ENCODE measurements at regions not wholly inside any gene's neighbourhood (a gene's known extent, or its start where the extent isn't known, plus 50 kb on each side); places are given as distances from the start of the nearest gene placed in this dataset.

DNA sequence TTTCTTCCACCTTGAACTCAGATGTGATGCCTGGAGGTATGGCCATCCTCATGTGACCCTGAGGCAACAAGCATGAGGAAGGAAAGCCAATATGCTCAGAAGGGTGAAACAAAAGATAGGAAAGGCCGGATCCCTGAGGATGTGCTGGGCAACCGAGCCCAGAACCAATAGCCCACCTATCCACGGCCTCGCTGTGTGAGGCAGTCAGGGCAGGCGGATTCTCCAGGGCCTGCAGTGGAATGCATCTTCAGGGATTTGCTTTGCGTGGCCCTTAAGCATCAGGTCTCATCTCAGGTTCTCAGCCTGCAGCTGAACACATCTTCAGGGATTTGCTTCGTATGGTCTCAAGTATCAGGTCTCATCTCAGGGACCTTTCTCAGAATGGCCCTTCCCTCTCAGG lies 139.8 kb downstream of the ANKRD60 start:
- no peak overlapping the region for H3K4me3 ChIP-seq (ENCODE audit: low read depth, low read length)
- in situ Hi-C loops (cut with HindIII; ENCODE audit: low sequenced_read_pairs) = no loop called here
- DNase-seq (ENCODE audit: low read depth, low spot score) = no peak
- TF ChIP-seq, protein P1, sequence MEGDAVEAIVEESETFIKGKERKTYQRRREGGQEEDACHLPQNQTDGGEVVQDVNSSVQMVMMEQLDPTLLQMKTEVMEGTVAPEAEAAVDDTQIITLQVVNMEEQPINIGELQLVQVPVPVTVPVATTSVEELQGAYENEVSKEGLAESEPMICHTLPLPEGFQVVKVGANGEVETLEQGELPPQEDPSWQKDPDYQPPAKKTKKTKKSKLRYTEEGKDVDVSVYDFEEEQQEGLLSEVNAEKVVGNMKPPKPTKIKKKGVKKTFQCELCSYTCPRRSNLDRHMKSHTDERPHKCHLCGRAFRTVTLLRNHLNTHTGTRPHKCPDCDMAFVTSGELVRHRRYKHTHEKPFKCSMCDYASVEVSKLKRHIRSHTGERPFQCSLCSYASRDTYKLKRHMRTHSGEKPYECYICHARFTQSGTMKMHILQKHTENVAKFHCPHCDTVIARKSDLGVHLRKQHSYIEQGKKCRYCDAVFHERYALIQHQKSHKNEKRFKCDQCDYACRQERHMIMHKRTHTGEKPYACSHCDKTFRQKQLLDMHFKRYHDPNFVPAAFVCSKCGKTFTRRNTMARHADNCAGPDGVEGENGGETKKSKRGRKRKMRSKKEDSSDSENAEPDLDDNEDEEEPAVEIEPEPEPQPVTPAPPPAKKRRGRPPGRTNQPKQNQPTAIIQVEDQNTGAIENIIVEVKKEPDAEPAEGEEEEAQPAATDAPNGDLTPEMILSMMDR (IDR thresholded peaks at IDR 0.05; ENCODE audit: low read depth, low read length) = no peak

DNA sequence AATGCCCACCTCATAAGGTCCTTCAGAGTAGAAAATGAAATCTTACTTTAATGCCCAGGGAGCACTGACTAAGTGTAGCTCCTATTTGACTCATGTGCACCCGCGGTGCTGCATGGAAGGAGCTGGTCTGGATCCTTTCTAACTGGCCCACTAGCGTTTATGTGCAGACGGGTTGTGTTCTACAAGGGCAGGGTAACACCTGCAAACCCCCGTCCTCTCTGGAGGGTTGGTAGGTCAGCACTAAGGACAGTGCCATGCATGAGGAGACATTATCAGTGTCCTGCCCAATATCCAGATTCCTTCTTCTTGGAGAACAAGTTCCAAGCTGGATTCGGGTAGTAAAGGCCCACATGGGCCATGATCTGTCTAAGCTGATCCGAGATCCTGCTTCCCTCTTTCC lies 140.3 kb downstream of the ANKRD60 start:
- TF ChIP-seq, protein P1 (IDR thresholded peaks at IDR 0.05; ENCODE audit: low read depth, low read length) = no peak
- H3K4me3 ChIP-seq (ENCODE audit: low read depth, low read length) = no peak overlapping the region
- in situ Hi-C loops (cut with HindIII; ENCODE audit: low sequenced_read_pairs) = no loop called here
- DNase-seq (ENCODE audit: low read depth, low spot score) = no peak

DNA sequence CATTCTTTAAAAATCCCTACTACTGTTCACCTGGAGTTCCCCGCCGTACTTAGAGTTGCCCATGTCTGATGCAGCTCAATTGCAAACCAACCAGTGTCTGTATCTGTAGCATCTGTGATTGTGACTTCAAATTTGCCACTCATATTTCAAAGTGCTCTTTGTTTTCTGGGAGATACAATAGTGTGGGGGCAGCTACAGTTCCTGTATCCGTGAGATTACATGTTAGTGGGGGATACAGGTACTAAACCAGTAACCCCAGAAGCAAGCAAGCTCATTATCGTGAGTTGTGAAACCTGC lies 140.9 kb downstream of the ANKRD60 start:
- DNase-seq (ENCODE audit: low read depth, low spot score) = no peak
- TF ChIP-seq, protein P1 (IDR thresholded peaks at IDR 0.05; ENCODE audit: low read depth, low read length) = no peak
- in situ Hi-C loops (cut with HindIII; ENCODE audit: low sequenced_read_pairs) = no loop called here
- no peak overlapping the region for H3K4me3 ChIP-seq (ENCODE audit: low read depth, low read length)

DNA sequence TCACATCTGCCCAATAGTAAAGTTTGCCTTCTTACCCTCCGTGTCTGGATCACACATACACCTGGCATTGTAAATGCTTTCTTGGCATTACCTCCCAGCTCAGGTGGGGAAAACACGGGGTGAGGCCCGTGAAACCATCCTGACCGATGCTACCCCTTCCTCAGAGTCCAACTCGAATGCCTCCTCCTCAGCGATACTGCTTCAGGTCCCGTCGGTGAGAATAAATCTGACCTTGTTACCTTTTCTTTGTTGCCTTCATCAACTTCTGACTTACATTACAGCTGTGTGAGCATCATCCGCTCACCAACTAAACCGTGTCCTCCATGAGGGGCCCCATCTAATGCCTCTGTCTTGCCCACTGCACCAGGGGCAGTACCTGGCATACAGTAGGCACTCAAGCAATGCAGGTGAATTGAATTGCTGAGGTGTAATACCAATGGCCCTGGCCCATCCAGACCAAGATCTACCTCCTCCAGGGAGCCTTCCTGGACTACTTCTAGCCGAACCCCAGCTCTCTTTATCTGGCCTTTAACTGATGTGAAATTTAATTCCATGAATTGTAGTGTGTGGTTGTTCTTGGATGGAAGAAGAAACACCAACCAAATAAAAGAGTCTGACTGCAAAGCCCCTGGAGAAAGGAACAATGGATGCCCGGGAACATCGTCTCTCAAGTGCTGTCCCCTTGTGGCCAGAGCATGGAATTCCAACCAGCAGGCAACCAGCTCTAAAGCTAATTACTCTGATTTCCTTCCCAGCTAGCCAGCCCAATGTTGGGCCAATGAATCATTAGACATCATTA lies 141.5 kb downstream of the ANKRD60 start:
- in situ Hi-C loops (cut with HindIII; ENCODE audit: low sequenced_read_pairs) = no loop called here
- DNase-seq (ENCODE audit: low read depth, low spot score) = peak; percentile 55

DNA sequence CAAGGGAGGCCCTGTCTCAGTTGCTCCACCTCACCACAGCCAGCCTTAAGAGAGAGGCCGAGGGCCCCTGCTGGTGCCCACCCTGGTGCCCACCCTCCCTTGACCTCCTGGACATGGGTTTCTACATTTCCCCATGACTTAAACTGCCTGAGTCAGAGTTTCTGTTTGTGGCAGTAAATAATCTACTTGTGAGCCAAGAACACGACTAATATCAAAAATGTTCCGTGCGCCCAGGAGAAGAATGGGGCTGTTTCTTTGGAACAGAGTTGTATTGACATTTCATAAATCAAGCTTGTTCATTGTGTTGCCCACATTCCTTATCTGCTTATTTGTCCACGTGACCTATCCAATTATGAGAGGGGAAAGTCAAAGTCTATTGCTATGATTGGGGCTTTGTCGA lies 143.5 kb downstream of the ANKRD60 start:
- TF ChIP-seq, protein P1 (IDR thresholded peaks at IDR 0.05; ENCODE audit: low read depth, low read length) = no peak
- H3K4me3 ChIP-seq (ENCODE audit: low read depth, low read length) = no peak overlapping the region
- in situ Hi-C loops (cut with HindIII; ENCODE audit: low sequenced_read_pairs) = no loop called here
- DNase-seq (ENCODE audit: low read depth, low spot score) = no peak

More for the DNA sequence above, 141.5 kb downstream of the ANKRD60 start:
- TF ChIP-seq, protein P1 (IDR thresholded peaks at IDR 0.05; ENCODE audit: low read depth, low read length) = peak; percentile 96
- H3K4me3 ChIP-seq (ENCODE audit: low read depth, low read length) = no peak overlapping the region

DNA sequence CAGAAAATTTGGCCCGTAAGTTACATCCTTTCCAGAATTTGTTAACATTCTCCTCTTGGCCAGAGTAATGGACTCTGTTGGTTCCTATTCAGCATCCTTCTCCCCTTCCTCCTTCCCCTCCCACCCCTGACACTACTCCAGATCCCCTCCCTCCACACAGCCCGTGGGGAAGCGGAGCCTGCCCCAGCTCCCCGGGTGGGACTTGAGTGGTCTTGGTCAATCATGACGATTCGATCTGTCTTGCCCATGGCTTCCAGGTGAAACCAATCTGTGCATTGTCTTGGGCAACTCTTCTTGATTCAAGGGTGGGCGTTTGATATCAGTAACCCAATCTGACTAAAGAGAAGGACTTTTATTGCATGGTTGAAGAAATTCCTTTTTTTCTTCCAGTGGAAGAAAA lies 143.9 kb downstream of the ANKRD60 start:
- TF ChIP-seq, protein P1 (IDR thresholded peaks at IDR 0.05; ENCODE audit: low read depth, low read length) = no peak
- no peak for DNase-seq (ENCODE audit: low read depth, low spot score)
- in situ Hi-C loops (cut with HindIII; ENCODE audit: low sequenced_read_pairs) = no loop called here
- H3K4me3 ChIP-seq (ENCODE audit: low read depth, low read length) = no peak overlapping the region
